ENCODE measurements at regions not wholly inside any gene's neighbourhood (a gene's known extent, or its start where the extent isn't known, plus 50 kb on each side); places are given as distances from the start of the nearest gene placed in this dataset.

DNA sequence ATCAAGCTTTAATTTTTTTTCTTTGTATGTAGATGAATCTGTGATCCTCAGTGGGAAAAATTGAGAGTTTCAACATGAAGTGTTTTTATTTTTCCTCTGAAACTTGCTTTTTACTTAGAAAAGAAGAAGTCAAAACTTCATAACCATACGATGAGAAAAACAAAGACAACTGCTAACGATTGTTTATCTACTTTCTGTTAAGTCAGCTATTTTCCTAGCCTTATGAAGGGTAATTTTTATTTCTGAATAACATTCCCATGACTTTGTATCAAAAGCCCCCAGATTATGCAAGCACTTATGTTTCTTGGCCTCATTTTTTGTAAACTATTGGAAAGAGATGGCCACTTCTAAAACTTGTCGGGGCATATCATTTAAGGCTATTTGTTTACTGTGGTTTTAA, 645.1 kb upstream of the PRKX start:
- Histone ChIP-seq H3K4me2 (ENCODE audit: low read length, poor library complexity, severe bottlenecking) (no peak overlapping the region), H2BK5ac (ENCODE audit: low read depth, low read length, poor library complexity, severe bottlenecking) (no peak overlapping the region), H2BK12ac (ENCODE audit: low read length in 2 of 2) (no peak overlapping the region), H3K36me3 (ENCODE audit: control insufficient read depth in 1 of 2, insufficient read depth in 2 of 2, low read depth in 1 of 2, low read length in 2 of 2) (no peaks in the 10 kb centered on the region), H3K9me3 (ENCODE audit: control insufficient read depth, low read length) (peaks cover 3% of the 10 kb centered on the region), H3K27ac (ENCODE audit: low read length, poor library complexity, severe bottlenecking) (no peak overlapping the region), H2AFZ (ENCODE audit: low read depth, low read length) (no peak overlapping the region), H3K4ac (ENCODE audit: low read depth in 1 of 2, low read length in 2 of 2) (no peak overlapping the region), H4K8ac (ENCODE audit: low read length) (no peak overlapping the region), H3K27me3 (ENCODE audit: control insufficient read depth in 1 of 2, insufficient read depth in 1 of 2, low read length in 2 of 2) (no peaks in the 10 kb centered on the region), H2BK120ac (ENCODE audit: low read depth, low read length) (no peak overlapping the region), H3K14ac (ENCODE audit: low read length in 2 of 2) (no peak overlapping the region), H3K18ac (ENCODE audit: low read depth in 1 of 2, low read length in 2 of 2) (no peak overlapping the region), H3K79me1 (replicated peaks; ENCODE audit: low read length, poor library complexity, severe bottlenecking) (no peaks in the 10 kb centered on the region), H3K4me1 (ENCODE audit: control insufficient read depth, insufficient read depth, low read depth, low read length) (no peaks in the 10 kb centered on the region), H3K23ac (ENCODE audit: low read length in 2 of 2) (no peak overlapping the region), H2BK15ac (ENCODE audit: low read depth, poor library complexity, severe bottlenecking) (no peak overlapping the region), H3K4me3 (ENCODE audit: insufficient read depth in 1 of 2, low read depth in 1 of 2, low read length in 2 of 2) (no peak overlapping the region), H4K91ac (ENCODE audit: low read length) (no peak overlapping the region), H3K9ac (ENCODE audit: low read length) (no peak overlapping the region), H2AK5ac (ENCODE audit: low read length, severe bottlenecking) (no peak overlapping the region)
- WGBS = no CpG with 5 or more reads among the region's 3 CpGs
- no peak for DNase-seq

DNA sequence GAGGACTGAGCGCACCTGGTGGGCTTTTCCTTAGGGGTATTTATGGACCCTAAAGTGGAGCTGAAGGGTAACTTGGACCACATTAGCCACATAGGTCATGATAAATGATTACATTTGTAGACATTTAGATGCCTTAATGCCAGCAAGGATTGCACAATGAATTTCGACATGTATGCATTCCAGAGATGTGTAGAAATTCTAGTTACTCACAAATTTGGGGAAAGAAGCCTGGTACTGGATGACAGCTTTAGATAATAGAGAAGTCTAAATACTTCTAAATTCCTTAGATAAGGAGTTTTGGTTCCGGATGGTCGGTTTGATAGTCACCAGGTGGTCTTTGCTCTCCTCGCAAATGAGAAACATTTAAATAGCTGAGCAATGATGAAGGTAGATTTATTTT, 609.5 kb upstream of the PRKX start:
- no peak for DNase-seq
- Histone ChIP-seq H3K4me1 (ENCODE audit: control insufficient read depth, insufficient read depth, low read depth, low read length) (no peaks in the 10 kb centered on the region), H3K9ac (ENCODE audit: low read length) (no peak overlapping the region), H4K91ac (ENCODE audit: low read length) (no peak overlapping the region), H3K27ac (ENCODE audit: low read length, poor library complexity, severe bottlenecking) (no peak overlapping the region), H3K18ac (ENCODE audit: low read depth in 1 of 2, low read length in 2 of 2) (no peak overlapping the region), H3K36me3 (ENCODE audit: control insufficient read depth in 1 of 2, insufficient read depth in 2 of 2, low read depth in 1 of 2, low read length in 2 of 2) (no peaks in the 10 kb centered on the region), H3K4me2 (ENCODE audit: low read length, poor library complexity, severe bottlenecking) (no peak overlapping the region), H3K27me3 (ENCODE audit: control insufficient read depth in 1 of 2, insufficient read depth in 1 of 2, low read length in 2 of 2) (no peaks in the 10 kb centered on the region), H2AFZ (ENCODE audit: low read depth, low read length) (no peak overlapping the region), H3K9me3 (ENCODE audit: control insufficient read depth, low read length) (peaks cover 14% of the 10 kb centered on the region), H2AK5ac (ENCODE audit: low read length, severe bottlenecking) (no peak overlapping the region), H3K23ac (ENCODE audit: low read length in 2 of 2) (no peak overlapping the region), H3K14ac (ENCODE audit: low read length in 2 of 2) (no peak overlapping the region), H3K4me3 (ENCODE audit: insufficient read depth in 1 of 2, low read depth in 1 of 2, low read length in 2 of 2) (no peak overlapping the region), H3K79me1 (replicated peaks; ENCODE audit: low read length, poor library complexity, severe bottlenecking) (no peaks in the 10 kb centered on the region), H2BK120ac (ENCODE audit: low read depth, low read length) (no peak overlapping the region), H2BK12ac (ENCODE audit: low read length in 2 of 2) (no peak overlapping the region), H2BK15ac (ENCODE audit: low read depth, poor library complexity, severe bottlenecking) (no peak overlapping the region), H2BK5ac (ENCODE audit: low read depth, low read length, poor library complexity, severe bottlenecking) (no peak overlapping the region), H4K8ac (ENCODE audit: low read length) (no peak overlapping the region), H3K4ac (ENCODE audit: low read depth in 1 of 2, low read length in 2 of 2) (no peak overlapping the region)
- WGBS = 89% methylated on average over 1 of the region's 5 CpGs

- no peaks in the 10 kb centered on the region for H3K27me3 ChIP-seq (ENCODE audit: control insufficient read depth in 1 of 2, insufficient read depth in 1 of 2, low read length in 2 of 2)
- H3K14ac ChIP-seq (ENCODE audit: low read length in 2 of 2) = no peak overlapping the region
- no peaks in the 10 kb centered on the region for H3K79me1 ChIP-seq (replicated peaks; ENCODE audit: low read length, poor library complexity, severe bottlenecking)
- no peak overlapping the region for H2BK5ac ChIP-seq (ENCODE audit: low read depth, low read length, poor library complexity, severe bottlenecking)
- H2BK12ac ChIP-seq (ENCODE audit: low read length in 2 of 2) = no peak overlapping the region
- H3K4ac ChIP-seq (ENCODE audit: low read depth in 1 of 2, low read length in 2 of 2) = no peak overlapping the region
- no peak overlapping the region for H3K27ac ChIP-seq (ENCODE audit: low read length, poor library complexity, severe bottlenecking)
- no peak overlapping the region for H4K8ac ChIP-seq (ENCODE audit: low read length)
- H3K9me3 ChIP-seq (ENCODE audit: control insufficient read depth, low read length) = peaks cover 10% of the 10 kb centered on the region
- no peak overlapping the region for H3K4me3 ChIP-seq (ENCODE audit: insufficient read depth in 1 of 2, low read depth in 1 of 2, low read length in 2 of 2)
- H2BK120ac ChIP-seq (ENCODE audit: low read depth, low read length) = no peak overlapping the region
- DNase-seq = no peak
- no peak overlapping the region for H2AFZ ChIP-seq (ENCODE audit: low read depth, low read length)
- no peak overlapping the region for H3K9ac ChIP-seq (ENCODE audit: low read length)
- no peak overlapping the region for H2BK15ac ChIP-seq (ENCODE audit: low read depth, poor library complexity, severe bottlenecking)
- no peaks in the 10 kb centered on the region for H3K4me1 ChIP-seq (ENCODE audit: control insufficient read depth, insufficient read depth, low read depth, low read length)
- 63% methylated on average over 9 of the region's 9 CpGs for WGBS
- H4K91ac ChIP-seq (ENCODE audit: low read length) = no peak overlapping the region
- no peak overlapping the region for H2AK5ac ChIP-seq (ENCODE audit: low read length, severe bottlenecking)
- H3K36me3 ChIP-seq (ENCODE audit: control insufficient read depth in 1 of 2, insufficient read depth in 2 of 2, low read depth in 1 of 2, low read length in 2 of 2) = no peaks in the 10 kb centered on the region
- no peak overlapping the region for H3K23ac ChIP-seq (ENCODE audit: low read length in 2 of 2)
- H3K4me2 ChIP-seq (ENCODE audit: low read length, poor library complexity, severe bottlenecking) = no peak overlapping the region
- H3K18ac ChIP-seq (ENCODE audit: low read depth in 1 of 2, low read length in 2 of 2) = no peak overlapping the region
These were observed 607.0 kb upstream of the PRKX start for GRCh38 chrX:4320436-4320947.

DNA sequence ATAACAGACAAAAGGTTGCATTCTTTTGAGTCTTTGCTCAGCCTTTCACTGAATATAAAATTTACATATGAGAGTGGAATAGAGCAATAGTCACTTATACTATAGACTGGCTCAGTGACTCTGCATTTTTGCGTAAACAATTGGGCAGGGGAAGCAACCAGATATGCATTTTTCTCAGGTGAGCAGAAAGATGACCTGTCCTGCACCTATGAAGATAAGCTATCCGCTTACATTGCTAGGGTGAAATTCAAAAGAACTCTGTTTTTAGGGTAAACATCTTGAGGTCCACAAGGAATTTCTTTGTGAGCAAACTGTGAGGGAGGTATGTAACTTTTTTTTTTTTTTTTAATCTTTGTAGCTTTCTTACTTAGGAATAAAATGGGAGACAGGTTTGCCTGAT, 602.4 kb upstream of the PRKX start:
- no peak overlapping the region for H2AFZ ChIP-seq (ENCODE audit: low read depth, low read length)
- DNase-seq = no peak
- H2BK12ac ChIP-seq (ENCODE audit: low read length in 2 of 2) = no peak overlapping the region
- no peak overlapping the region for H2AK5ac ChIP-seq (ENCODE audit: low read length, severe bottlenecking)
- 88% methylated on average over 2 of the region's 2 CpGs for WGBS
- H4K91ac ChIP-seq (ENCODE audit: low read length) = no peak overlapping the region
- H3K36me3 ChIP-seq (ENCODE audit: control insufficient read depth in 1 of 2, insufficient read depth in 2 of 2, low read depth in 1 of 2, low read length in 2 of 2) = no peaks in the 10 kb centered on the region
- no peak overlapping the region for H3K4ac ChIP-seq (ENCODE audit: low read depth in 1 of 2, low read length in 2 of 2)
- H4K8ac ChIP-seq (ENCODE audit: low read length) = no peak overlapping the region
- H3K4me2 ChIP-seq (ENCODE audit: low read length, poor library complexity, severe bottlenecking) = no peak overlapping the region
- no peak overlapping the region for H3K9ac ChIP-seq (ENCODE audit: low read length)
- no peak overlapping the region for H2BK15ac ChIP-seq (ENCODE audit: low read depth, poor library complexity, severe bottlenecking)
- H3K4me3 ChIP-seq (ENCODE audit: insufficient read depth in 1 of 2, low read depth in 1 of 2, low read length in 2 of 2) = no peak overlapping the region
- H3K18ac ChIP-seq (ENCODE audit: low read depth in 1 of 2, low read length in 2 of 2) = no peak overlapping the region
- no peak overlapping the region for H3K14ac ChIP-seq (ENCODE audit: low read length in 2 of 2)
- H3K79me1 ChIP-seq (replicated peaks; ENCODE audit: low read length, poor library complexity, severe bottlenecking) = no peaks in the 10 kb centered on the region
- no peaks in the 10 kb centered on the region for H3K27me3 ChIP-seq (ENCODE audit: control insufficient read depth in 1 of 2, insufficient read depth in 1 of 2, low read length in 2 of 2)
- no peak overlapping the region for H3K27ac ChIP-seq (ENCODE audit: low read length, poor library complexity, severe bottlenecking)
- no peak overlapping the region for H3K23ac ChIP-seq (ENCODE audit: low read length in 2 of 2)
- no peak overlapping the region for H2BK120ac ChIP-seq (ENCODE audit: low read depth, low read length)
- peaks cover 8% of the 10 kb centered on the region for H3K9me3 ChIP-seq (ENCODE audit: control insufficient read depth, low read length)
- H3K4me1 ChIP-seq (ENCODE audit: control insufficient read depth, insufficient read depth, low read depth, low read length) = no peaks in the 10 kb centered on the region
- no peak overlapping the region for H2BK5ac ChIP-seq (ENCODE audit: low read depth, low read length, poor library complexity, severe bottlenecking)

Measured in mesenchymal stem cell (in vitro differentiated cells and primary cell).